ENCODE measurements at regions not wholly inside any gene's neighbourhood (a gene's known extent, or its start where the extent isn't known, plus 50 kb on each side); places are given as distances from the start of the nearest gene placed in this dataset.

DNA sequence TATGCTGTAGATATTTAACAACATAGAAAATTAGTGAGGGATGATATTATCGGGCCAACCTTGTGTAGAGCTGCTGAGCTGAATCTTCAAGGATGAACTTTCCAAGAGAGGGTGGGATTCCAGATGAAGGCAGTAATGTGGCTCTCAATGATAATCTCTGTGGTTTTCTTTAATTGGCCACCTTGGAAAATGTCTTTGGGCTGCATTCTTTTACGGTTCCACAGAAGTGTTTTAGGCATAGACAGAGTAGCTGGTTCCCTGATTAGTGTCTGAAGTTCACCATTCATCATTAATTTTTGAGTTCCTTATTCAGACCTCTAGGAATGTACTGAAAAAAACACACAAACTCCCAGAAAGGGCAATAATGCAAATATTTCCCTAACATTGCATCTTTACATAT is 1566.9 kb upstream of the PIK3C3 start:
- TF ChIP-seq, protein P1, sequence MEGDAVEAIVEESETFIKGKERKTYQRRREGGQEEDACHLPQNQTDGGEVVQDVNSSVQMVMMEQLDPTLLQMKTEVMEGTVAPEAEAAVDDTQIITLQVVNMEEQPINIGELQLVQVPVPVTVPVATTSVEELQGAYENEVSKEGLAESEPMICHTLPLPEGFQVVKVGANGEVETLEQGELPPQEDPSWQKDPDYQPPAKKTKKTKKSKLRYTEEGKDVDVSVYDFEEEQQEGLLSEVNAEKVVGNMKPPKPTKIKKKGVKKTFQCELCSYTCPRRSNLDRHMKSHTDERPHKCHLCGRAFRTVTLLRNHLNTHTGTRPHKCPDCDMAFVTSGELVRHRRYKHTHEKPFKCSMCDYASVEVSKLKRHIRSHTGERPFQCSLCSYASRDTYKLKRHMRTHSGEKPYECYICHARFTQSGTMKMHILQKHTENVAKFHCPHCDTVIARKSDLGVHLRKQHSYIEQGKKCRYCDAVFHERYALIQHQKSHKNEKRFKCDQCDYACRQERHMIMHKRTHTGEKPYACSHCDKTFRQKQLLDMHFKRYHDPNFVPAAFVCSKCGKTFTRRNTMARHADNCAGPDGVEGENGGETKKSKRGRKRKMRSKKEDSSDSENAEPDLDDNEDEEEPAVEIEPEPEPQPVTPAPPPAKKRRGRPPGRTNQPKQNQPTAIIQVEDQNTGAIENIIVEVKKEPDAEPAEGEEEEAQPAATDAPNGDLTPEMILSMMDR (IDR thresholded peaks at IDR 0.05; ENCODE audit: insufficient read depth, low read length, poor library complexity, severe bottlenecking), result no peak
- TF ChIP-seq EZH2phosphoT487 (conservative IDR thresholded peaks at IDR 0.05; ENCODE audit: low read length), result no peak

Data from SU-DHL-6 (cell line).